D721Med (cell line): ENCODE measurements at regions not wholly inside any gene's neighbourhood (a gene's known extent, or its start where the extent isn't known, plus 50 kb on each side); places are given as distances from the start of the nearest gene placed in this dataset.

ENCODE experiments used
- DNase-seq: peaks from one replicate; pipeline ENCODE4 v3.0.0; 2011; ENCODE audit warnings: low spot score; ENCODE audit not compliant: insufficient read length
- FAIRE-seq: peaks from 2 replicates; lab custom pipeline; 2011; peaks lifted over from hg19 to GRCh38; lab: Jason Lieb, UNC
- CTCF ChIP-seq: IDR thresholded peaks from 2 replicates; pipeline ENCODE4 v1.5.1; 2012; ENCODE audit warnings: mild to moderate bottlenecking, control low read depth; ENCODE audit not compliant: insufficient read depth; ENCODE audit errors: missing control alignments

GRCh38 chr4:103318327-103318726 is 120.2 kb upstream of the CENPE start:
- FAIRE-seq, result no peak
- no peak for TF ChIP-seq CTCF
- DNase-seq, result no peak

GRCh38 chr4:103308248-103308561 is 110.1 kb upstream of the CENPE start:
- FAIRE-seq (no peak), DNase-seq (no peak)
- no peak for TF ChIP-seq CTCF

- no peak for TF ChIP-seq CTCF
- no peak for DNase-seq
Measured at GRCh38 chr4:103307453-103308247, 109.5 kb upstream of the CENPE start.

GRCh38 chr4:103306870-103307375 is 108.8 kb upstream of the CENPE start:
- no peak for TF ChIP-seq CTCF
- DNase-seq (no peak), FAIRE-seq (no peak)

More at GRCh38 chr4:103307453-103308247, 109.5 kb upstream of the CENPE start:
- FAIRE-seq, result no peak

GRCh38 chr4:103305355-103305754 is 107.2 kb upstream of the CENPE start:
- no peak for TF ChIP-seq CTCF
- FAIRE-seq (no peak), DNase-seq (no peak)

GRCh38 chr4:103303011-103303410 is 104.9 kb upstream of the CENPE start:
- TF ChIP-seq CTCF, result no peak
- DNase-seq (no peak), FAIRE-seq (no peak)

GRCh38 chr4:103292959-103293358 is 94.8 kb upstream of the CENPE start:
- no peak for DNase-seq

More at GRCh38 chr4:103292959-103293358, 94.8 kb upstream of the CENPE start:
- no peak for FAIRE-seq
- no peak for TF ChIP-seq CTCF
